Lower leg skin (tissue), 3 donors: ENCODE measurements at regions not wholly inside any gene's neighbourhood (a gene's known extent, or its start where the extent isn't known, plus 50 kb on each side); places are given as distances from the start of the nearest gene placed in this dataset.

ENCODE experiments used
- POLR2A ChIP-seq, 2 donors: fragments of 450-650 bp; IDR thresholded peaks; one replicate each; pipeline ENCODE4 v1.6.1; 2016 to 2017; ENCODE audit warnings: antibody characterized with exemption in 2 of 2, mild to moderate bottlenecking in 1 of 2, moderate library complexity in 1 of 2
- TF ChIP-seq, protein P1 (sequence below), 3 donors: fragments of 450-650 bp; IDR thresholded peaks; one replicate each; pipeline ENCODE4 v1.5.1; 2016; ENCODE audit warnings: antibody characterized with exemption in 3 of 3, mild to moderate bottlenecking in 3 of 3, moderate library complexity in 2 of 3

DNA sequence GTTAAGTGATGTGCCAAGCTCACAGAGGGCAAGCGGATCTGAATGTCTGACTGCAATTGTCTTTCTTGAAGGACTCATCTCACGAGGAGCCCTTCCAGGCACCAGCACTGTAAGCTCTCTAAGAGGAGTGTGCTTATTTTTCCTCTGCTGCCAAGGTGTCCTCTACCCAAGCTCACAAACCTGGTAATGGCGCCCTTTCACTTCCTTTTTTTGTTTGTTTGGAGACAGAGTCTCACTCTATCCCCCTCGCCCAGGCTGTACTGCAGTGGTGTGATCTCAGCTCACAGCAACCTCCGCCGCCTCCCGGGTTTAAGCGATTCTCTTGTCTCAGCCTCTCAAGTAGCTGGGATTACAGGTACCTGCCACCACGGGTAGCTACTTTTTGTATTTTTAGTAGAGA, 233.8 kb downstream of the MAP2K4 start:
- TF ChIP-seq, protein P1, sequence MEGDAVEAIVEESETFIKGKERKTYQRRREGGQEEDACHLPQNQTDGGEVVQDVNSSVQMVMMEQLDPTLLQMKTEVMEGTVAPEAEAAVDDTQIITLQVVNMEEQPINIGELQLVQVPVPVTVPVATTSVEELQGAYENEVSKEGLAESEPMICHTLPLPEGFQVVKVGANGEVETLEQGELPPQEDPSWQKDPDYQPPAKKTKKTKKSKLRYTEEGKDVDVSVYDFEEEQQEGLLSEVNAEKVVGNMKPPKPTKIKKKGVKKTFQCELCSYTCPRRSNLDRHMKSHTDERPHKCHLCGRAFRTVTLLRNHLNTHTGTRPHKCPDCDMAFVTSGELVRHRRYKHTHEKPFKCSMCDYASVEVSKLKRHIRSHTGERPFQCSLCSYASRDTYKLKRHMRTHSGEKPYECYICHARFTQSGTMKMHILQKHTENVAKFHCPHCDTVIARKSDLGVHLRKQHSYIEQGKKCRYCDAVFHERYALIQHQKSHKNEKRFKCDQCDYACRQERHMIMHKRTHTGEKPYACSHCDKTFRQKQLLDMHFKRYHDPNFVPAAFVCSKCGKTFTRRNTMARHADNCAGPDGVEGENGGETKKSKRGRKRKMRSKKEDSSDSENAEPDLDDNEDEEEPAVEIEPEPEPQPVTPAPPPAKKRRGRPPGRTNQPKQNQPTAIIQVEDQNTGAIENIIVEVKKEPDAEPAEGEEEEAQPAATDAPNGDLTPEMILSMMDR (IDR thresholded peaks at IDR 0.05) = no peak
- TF ChIP-seq POLR2A (IDR thresholded peaks at IDR 0.05) = no peak
